ENCODE measurements at regions not wholly inside any gene's neighbourhood (a gene's known extent, or its start where the extent isn't known, plus 50 kb on each side); places are given as distances from the start of the nearest gene placed in this dataset.

DNA sequence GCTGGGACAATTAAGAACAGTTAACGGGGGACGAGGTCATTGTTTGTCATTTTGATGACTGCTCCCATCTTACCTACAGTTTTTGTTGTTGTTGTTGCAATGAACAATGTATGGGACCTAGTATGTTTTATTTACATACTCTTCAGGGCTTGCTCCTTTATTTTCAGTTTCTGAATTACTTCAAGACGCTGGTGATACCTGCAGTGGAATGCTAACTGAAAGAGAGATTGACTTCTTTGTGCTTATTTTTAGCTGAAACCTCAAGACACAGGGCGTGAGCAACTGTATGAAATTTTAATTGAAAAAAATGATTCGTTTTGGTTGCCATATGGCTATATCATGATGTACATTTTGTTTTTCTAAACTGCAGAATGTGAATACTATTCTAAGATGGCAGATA is 297.9 kb downstream of the EDEM1 start:
- DNase-seq (ENCODE audit: low spot score): no peak
- no peak overlapping the region for H2AFZ ChIP-seq (ENCODE audit: low read length)
- no peak overlapping the region for H4K8ac ChIP-seq (ENCODE audit: low read depth, low read length)
- no peaks in the 10 kb centered on the region for H3K27me3 ChIP-seq (ENCODE audit: control insufficient read depth in 3 of 3, insufficient read depth in 3 of 3, low read depth in 1 of 3, low read length in 3 of 3)
- H2BK5ac ChIP-seq (ENCODE audit: low read length): no peak overlapping the region
- no peak overlapping the region for H3K9ac ChIP-seq (ENCODE audit: low read depth, low read length, poor library complexity)
- H3K4ac ChIP-seq (ENCODE audit: low read length): no peak overlapping the region
- H2AK5ac ChIP-seq (ENCODE audit: low read depth, low read length): no peak overlapping the region
- WGBS, 2 donors (ENCODE audit: extremely low coverage in 2 of 2, insufficient read length in 2 of 2, insufficient replicate concordance in 1 of 2): no CpG with 5 or more reads among the region's 5 CpGs
- no peak overlapping the region for H3K18ac ChIP-seq (ENCODE audit: low read length)
- no peaks in the 10 kb centered on the region for H3K9me3 ChIP-seq (replicated peaks in 1 of 2; ENCODE audit: control insufficient read depth in 2 of 2, insufficient read depth in 1 of 2, low read depth in 1 of 2, low read length in 2 of 2)
- no peak overlapping the region for H2BK12ac ChIP-seq (ENCODE audit: low read length)
- H3K36me3 ChIP-seq (replicated peaks in 1 of 2; ENCODE audit: control insufficient read depth in 2 of 2, insufficient read depth in 2 of 2, low read length in 2 of 2): no peaks in the 10 kb centered on the region
- no peak overlapping the region for H3K14ac ChIP-seq (ENCODE audit: low read length)
- no peaks in the 10 kb centered on the region for H3K4me1 ChIP-seq (ENCODE audit: control insufficient read depth in 2 of 2, insufficient read depth in 1 of 2, low read depth in 1 of 2, low read length in 2 of 2)
- no peak overlapping the region for H3K27ac ChIP-seq (replicated peaks; ENCODE audit: low read length)
- H2BK120ac ChIP-seq (ENCODE audit: low read depth, low read length): no peak overlapping the region
- no peak overlapping the region for H4K91ac ChIP-seq (ENCODE audit: low read depth, low read length, poor library complexity)
- H2BK15ac ChIP-seq (ENCODE audit: low read length): no peak overlapping the region
- H3K79me1 ChIP-seq (ENCODE audit: low read depth, low read length): no peaks in the 10 kb centered on the region
- H3K4me3 ChIP-seq (ENCODE audit: low read length in 2 of 2): no peak overlapping the region
- no peak overlapping the region for H3K4me2 ChIP-seq (ENCODE audit: insufficient read depth, low read length, poor library complexity, severe bottlenecking)
- no peak overlapping the region for H3K23ac ChIP-seq (ENCODE audit: low read depth, low read length, poor library complexity)

DNA sequence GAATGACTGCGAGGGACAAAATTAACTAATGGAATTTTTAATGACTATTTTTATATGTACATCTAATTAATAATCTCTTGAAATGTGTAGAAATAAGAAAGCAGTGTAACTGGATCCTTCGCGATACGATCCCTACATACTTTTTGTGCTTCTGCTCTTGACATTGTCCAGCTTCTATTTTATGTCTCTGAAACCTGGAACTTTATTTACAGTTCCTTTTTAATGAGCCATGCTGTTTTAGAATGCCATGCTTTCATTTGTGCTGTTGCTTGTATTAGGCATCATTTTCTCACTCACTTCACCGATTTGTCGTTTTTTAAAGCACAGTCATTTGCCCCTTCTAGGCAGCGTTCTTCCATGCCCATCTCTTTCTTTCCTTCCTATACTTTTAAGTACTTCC is 301.3 kb downstream of the EDEM1 start:
- no peak overlapping the region for H3K4me2 ChIP-seq (ENCODE audit: insufficient read depth, low read length, poor library complexity, severe bottlenecking)
- H2BK5ac ChIP-seq (ENCODE audit: low read length): no peak overlapping the region
- no peak overlapping the region for H3K4ac ChIP-seq (ENCODE audit: low read length)
- H2BK15ac ChIP-seq (ENCODE audit: low read length): no peak overlapping the region
- no peak for DNase-seq (ENCODE audit: low spot score)
- H3K4me3 ChIP-seq (ENCODE audit: low read length in 2 of 2): no peak overlapping the region
- no peaks in the 10 kb centered on the region for H3K9me3 ChIP-seq (replicated peaks in 1 of 2; ENCODE audit: control insufficient read depth in 2 of 2, insufficient read depth in 1 of 2, low read depth in 1 of 2, low read length in 2 of 2)
- no peaks in the 10 kb centered on the region for H3K36me3 ChIP-seq (replicated peaks in 1 of 2; ENCODE audit: control insufficient read depth in 2 of 2, insufficient read depth in 2 of 2, low read length in 2 of 2)
- H2AK5ac ChIP-seq (ENCODE audit: low read depth, low read length): no peak overlapping the region
- no CpG with 5 or more reads among the region's 7 CpGs for WGBS, 2 donors (ENCODE audit: extremely low coverage in 2 of 2, insufficient read length in 2 of 2, insufficient replicate concordance in 1 of 2)
- no peaks in the 10 kb centered on the region for H3K27me3 ChIP-seq (ENCODE audit: control insufficient read depth in 3 of 3, insufficient read depth in 3 of 3, low read depth in 1 of 3, low read length in 3 of 3)
- H4K91ac ChIP-seq (ENCODE audit: low read depth, low read length, poor library complexity): no peak overlapping the region
- H3K14ac ChIP-seq (ENCODE audit: low read length): no peak overlapping the region
- H3K23ac ChIP-seq (ENCODE audit: low read depth, low read length, poor library complexity): no peak overlapping the region
- H2BK12ac ChIP-seq (ENCODE audit: low read length): no peak overlapping the region
- H3K79me1 ChIP-seq (ENCODE audit: low read depth, low read length): no peaks in the 10 kb centered on the region
- H3K9ac ChIP-seq (ENCODE audit: low read depth, low read length, poor library complexity): no peak overlapping the region
- no peak overlapping the region for H2AFZ ChIP-seq (ENCODE audit: low read length)
- no peaks in the 10 kb centered on the region for H3K4me1 ChIP-seq (ENCODE audit: control insufficient read depth in 2 of 2, insufficient read depth in 1 of 2, low read depth in 1 of 2, low read length in 2 of 2)
- H2BK120ac ChIP-seq (ENCODE audit: low read depth, low read length): no peak overlapping the region
- no peak overlapping the region for H3K18ac ChIP-seq (ENCODE audit: low read length)
- H3K27ac ChIP-seq (replicated peaks; ENCODE audit: low read length): no peak overlapping the region
- H4K8ac ChIP-seq (ENCODE audit: low read depth, low read length): no peak overlapping the region

DNA sequence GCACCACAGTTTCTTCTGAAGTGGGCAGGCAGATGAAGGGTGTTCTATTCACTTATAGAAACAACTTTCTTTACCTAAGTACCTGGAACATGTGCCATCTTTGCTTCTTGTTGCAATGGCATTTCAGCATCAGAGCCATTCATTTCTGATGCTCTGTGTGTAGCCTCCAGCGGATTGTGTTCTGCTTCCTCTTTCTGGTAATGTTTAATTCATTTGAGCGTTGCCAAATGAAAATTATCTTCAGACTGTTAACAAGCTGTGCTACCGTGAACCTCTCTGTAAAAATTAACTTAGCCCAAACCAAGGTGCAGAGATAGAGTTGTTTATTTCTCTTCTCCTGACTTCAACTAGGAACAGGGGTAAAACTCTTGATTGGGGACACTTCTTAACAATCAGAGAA is 302.0 kb downstream of the EDEM1 start:
- Histone ChIP-seq H3K4ac (ENCODE audit: low read length) (no peak overlapping the region), H3K23ac (ENCODE audit: low read depth, low read length, poor library complexity) (no peak overlapping the region), H3K36me3 (replicated peaks in 1 of 2; ENCODE audit: control insufficient read depth in 2 of 2, insufficient read depth in 2 of 2, low read length in 2 of 2) (no peaks in the 10 kb centered on the region), H2BK120ac (ENCODE audit: low read depth, low read length) (no peak overlapping the region), H3K4me2 (ENCODE audit: insufficient read depth, low read length, poor library complexity, severe bottlenecking) (no peak overlapping the region), H2BK15ac (ENCODE audit: low read length) (no peak overlapping the region), H4K91ac (ENCODE audit: low read depth, low read length, poor library complexity) (no peak overlapping the region), H3K4me1 (ENCODE audit: control insufficient read depth in 2 of 2, insufficient read depth in 1 of 2, low read depth in 1 of 2, low read length in 2 of 2) (no peaks in the 10 kb centered on the region), H3K27ac (replicated peaks; ENCODE audit: low read length) (no peak overlapping the region), H2AFZ (ENCODE audit: low read length) (no peak overlapping the region), H4K8ac (ENCODE audit: low read depth, low read length) (no peak overlapping the region), H3K14ac (ENCODE audit: low read length) (no peak overlapping the region), H3K9ac (ENCODE audit: low read depth, low read length, poor library complexity) (no peak overlapping the region), H2BK5ac (ENCODE audit: low read length) (no peak overlapping the region), H3K27me3 (ENCODE audit: control insufficient read depth in 3 of 3, insufficient read depth in 3 of 3, low read depth in 1 of 3, low read length in 3 of 3) (no peaks in the 10 kb centered on the region), H3K9me3 (replicated peaks in 1 of 2; ENCODE audit: control insufficient read depth in 2 of 2, insufficient read depth in 1 of 2, low read depth in 1 of 2, low read length in 2 of 2) (no peaks in the 10 kb centered on the region), H3K4me3 (ENCODE audit: low read length in 2 of 2) (no peak overlapping the region), H2AK5ac (ENCODE audit: low read depth, low read length) (no peak overlapping the region), H3K79me1 (ENCODE audit: low read depth, low read length) (no peaks in the 10 kb centered on the region), H2BK12ac (ENCODE audit: low read length) (no peak overlapping the region), H3K18ac (ENCODE audit: low read length) (no peak overlapping the region)
- no CpG with 5 or more reads among the region's 3 CpGs for WGBS, 2 donors (ENCODE audit: extremely low coverage in 2 of 2, insufficient read length in 2 of 2, insufficient replicate concordance in 1 of 2)
- DNase-seq (ENCODE audit: low spot score): no peak

DNA sequence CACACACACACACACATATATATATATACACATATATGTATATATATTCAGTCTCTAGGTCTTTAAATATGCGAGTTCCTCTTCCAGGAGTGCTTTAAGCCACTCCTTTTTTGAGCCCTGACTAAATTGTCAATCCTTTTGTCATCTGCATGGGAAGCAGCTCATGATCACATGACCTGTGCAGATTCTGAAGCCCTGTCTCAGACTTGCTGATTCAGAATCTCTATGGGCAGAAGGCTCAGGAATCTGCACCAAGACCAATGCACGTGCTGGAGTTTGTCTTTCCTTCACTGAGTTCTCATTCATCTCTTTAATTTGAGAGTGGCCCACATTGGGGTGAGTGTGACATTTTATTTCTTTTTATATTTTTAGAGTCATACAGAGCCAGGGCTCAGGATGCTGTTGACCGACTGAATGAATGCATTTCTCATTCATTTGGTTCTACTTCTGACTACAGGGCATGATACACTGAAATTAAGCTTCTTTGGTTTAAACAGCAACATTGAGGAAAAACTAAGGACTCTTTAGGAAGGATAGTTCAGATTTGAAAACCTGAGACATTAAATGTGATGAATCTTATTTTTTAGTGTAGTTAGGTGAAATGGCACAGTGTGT is 307.5 kb downstream of the EDEM1 start:
- no peak for DNase-seq (ENCODE audit: low spot score)
- no peaks in the 10 kb centered on the region for H3K4me1 ChIP-seq (ENCODE audit: control insufficient read depth in 2 of 2, insufficient read depth in 1 of 2, low read depth in 1 of 2, low read length in 2 of 2)
- no CpG with 5 or more reads among the region's 3 CpGs for WGBS, 2 donors (ENCODE audit: extremely low coverage in 2 of 2, insufficient read length in 2 of 2, insufficient replicate concordance in 1 of 2)
- no peaks in the 10 kb centered on the region for H3K27me3 ChIP-seq (ENCODE audit: control insufficient read depth in 3 of 3, insufficient read depth in 3 of 3, low read depth in 1 of 3, low read length in 3 of 3)
- no peak overlapping the region for H3K23ac ChIP-seq (ENCODE audit: low read depth, low read length, poor library complexity)
- no peak overlapping the region for H2AFZ ChIP-seq (ENCODE audit: low read length)
- H2BK15ac ChIP-seq (ENCODE audit: low read length): no peak overlapping the region
- no peak overlapping the region for H2AK5ac ChIP-seq (ENCODE audit: low read depth, low read length)
- H2BK120ac ChIP-seq (ENCODE audit: low read depth, low read length): no peak overlapping the region
- H2BK12ac ChIP-seq (ENCODE audit: low read length): no peak overlapping the region
- no peak overlapping the region for H2BK5ac ChIP-seq (ENCODE audit: low read length)
- no peak overlapping the region for H3K14ac ChIP-seq (ENCODE audit: low read length)
- H3K18ac ChIP-seq (ENCODE audit: low read length): no peak overlapping the region
- H3K4me3 ChIP-seq (ENCODE audit: low read length in 2 of 2): no peak overlapping the region
- H4K91ac ChIP-seq (ENCODE audit: low read depth, low read length, poor library complexity): no peak overlapping the region
- H3K9me3 ChIP-seq (replicated peaks in 1 of 2; ENCODE audit: control insufficient read depth in 2 of 2, insufficient read depth in 1 of 2, low read depth in 1 of 2, low read length in 2 of 2): no peaks in the 10 kb centered on the region
- no peak overlapping the region for H4K8ac ChIP-seq (ENCODE audit: low read depth, low read length)
- H3K4ac ChIP-seq (ENCODE audit: low read length): no peak overlapping the region
- H3K79me1 ChIP-seq (ENCODE audit: low read depth, low read length): no peaks in the 10 kb centered on the region
- H3K4me2 ChIP-seq (ENCODE audit: insufficient read depth, low read length, poor library complexity, severe bottlenecking): no peak overlapping the region
- H3K27ac ChIP-seq (replicated peaks; ENCODE audit: low read length): no peak overlapping the region
- no peaks in the 10 kb centered on the region for H3K36me3 ChIP-seq (replicated peaks in 1 of 2; ENCODE audit: control insufficient read depth in 2 of 2, insufficient read depth in 2 of 2, low read length in 2 of 2)
- no peak overlapping the region for H3K9ac ChIP-seq (ENCODE audit: low read depth, low read length, poor library complexity)
